GM10847 (cell line): ENCODE measurements at regions not wholly inside any gene's neighbourhood (a gene's known extent, or its start where the extent isn't known, plus 50 kb on each side); places are given as distances from the start of the nearest gene placed in this dataset.

Experiments used
- POLR2A ChIP-seq: IDR thresholded peaks from 2 replicates; pipeline ENCODE4 v1.6.1; 2011; ENCODE audit not compliant: insufficient read length; ENCODE audit errors: extremely low read depth

GRCh38 chr15:62745621-62746225, 296.8 kb upstream of the TPM1 start:
- no peak for TF ChIP-seq POLR2A

GRCh38 chr15:62748196-62748595, 294.4 kb upstream of the TPM1 start:
- TF ChIP-seq POLR2A, result no peak

GRCh38 chr15:62749036-62749815, 293.3 kb upstream of the TPM1 start:
- no peak for TF ChIP-seq POLR2A

GRCh38 chr15:62750471-62750870, 292.1 kb upstream of the TPM1 start:
- no peak for TF ChIP-seq POLR2A

- no peak for TF ChIP-seq POLR2A
Measured at GRCh38 chr15:62752657-62753517, 289.7 kb upstream of the TPM1 start.

GRCh38 chr15:62753518-62754221, 288.9 kb upstream of the TPM1 start:
- no peak for TF ChIP-seq POLR2A

GRCh38 chr15:62756326-62756994, 286.1 kb upstream of the TPM1 start:
- no peak for TF ChIP-seq POLR2A

- TF ChIP-seq POLR2A, result no peak
Measured at GRCh38 chr15:62756995-62757360, 285.6 kb upstream of the TPM1 start.

GRCh38 chr15:62757535-62757934, 285.0 kb upstream of the TPM1 start:
- TF ChIP-seq POLR2A, result no peak

- TF ChIP-seq POLR2A, result no peak
Measured at GRCh38 chr15:62758126-62758951, 284.2 kb upstream of the TPM1 start.

- no peak for TF ChIP-seq POLR2A
Measured at GRCh38 chr15:62758952-62759349, 283.6 kb upstream of the TPM1 start.

- no peak for TF ChIP-seq POLR2A
Measured at GRCh38 chr15:62760538-62760937, 282.0 kb upstream of the TPM1 start.

GRCh38 chr15:62765916-62766315, 276.6 kb upstream of the TPM1 start:
- no peak for TF ChIP-seq POLR2A

- no peak for TF ChIP-seq POLR2A
Measured at GRCh38 chr15:62766599-62766998, 275.9 kb upstream of the TPM1 start.
